Colon (tissue), 2 donors: ENCODE measurements at regions not wholly inside any gene's neighbourhood (a gene's known extent, or its start where the extent isn't known, plus 50 kb on each side); places are given as distances from the start of the nearest gene placed in this dataset.

Source experiments
- FAIRE-seq: peaks from 2 replicates; lab custom pipeline; 2012; peaks lifted over from hg19 to GRCh38; lab: Jason Lieb, UNC
- donor health status: control.
- donor health status: control.

DNA sequence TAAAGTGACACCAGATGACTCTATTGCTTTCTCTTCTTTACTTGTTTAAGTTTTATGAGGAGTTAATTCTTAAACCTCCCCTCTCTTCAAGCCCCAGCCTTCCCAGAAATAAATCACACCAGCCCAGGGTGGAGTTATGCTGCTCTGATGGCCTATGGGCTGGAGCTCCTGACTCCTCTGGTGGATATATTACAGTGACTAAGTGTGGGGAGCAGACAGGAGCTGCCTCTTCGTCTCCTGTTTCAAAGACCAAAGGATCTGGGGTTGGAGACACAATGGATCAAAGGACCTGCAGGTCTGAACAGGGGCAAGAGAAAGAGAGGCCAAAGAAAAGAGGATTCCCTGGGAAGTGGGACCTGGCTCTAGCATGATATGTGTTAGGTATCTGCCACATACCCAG lies 312.0 kb upstream of the MSX2 start:
- FAIRE-seq, result no peak

- no peak for FAIRE-seq
These were observed 311.4 kb upstream of the MSX2 start for GRCh38 chr5:174412941-174413340.

GRCh38 chr5:174413567-174414314 lies 310.6 kb upstream of the MSX2 start:
- FAIRE-seq, result no peak

- no peak for FAIRE-seq
These were observed 310.1 kb upstream of the MSX2 start for GRCh38 chr5:174414315-174414710.

DNA sequence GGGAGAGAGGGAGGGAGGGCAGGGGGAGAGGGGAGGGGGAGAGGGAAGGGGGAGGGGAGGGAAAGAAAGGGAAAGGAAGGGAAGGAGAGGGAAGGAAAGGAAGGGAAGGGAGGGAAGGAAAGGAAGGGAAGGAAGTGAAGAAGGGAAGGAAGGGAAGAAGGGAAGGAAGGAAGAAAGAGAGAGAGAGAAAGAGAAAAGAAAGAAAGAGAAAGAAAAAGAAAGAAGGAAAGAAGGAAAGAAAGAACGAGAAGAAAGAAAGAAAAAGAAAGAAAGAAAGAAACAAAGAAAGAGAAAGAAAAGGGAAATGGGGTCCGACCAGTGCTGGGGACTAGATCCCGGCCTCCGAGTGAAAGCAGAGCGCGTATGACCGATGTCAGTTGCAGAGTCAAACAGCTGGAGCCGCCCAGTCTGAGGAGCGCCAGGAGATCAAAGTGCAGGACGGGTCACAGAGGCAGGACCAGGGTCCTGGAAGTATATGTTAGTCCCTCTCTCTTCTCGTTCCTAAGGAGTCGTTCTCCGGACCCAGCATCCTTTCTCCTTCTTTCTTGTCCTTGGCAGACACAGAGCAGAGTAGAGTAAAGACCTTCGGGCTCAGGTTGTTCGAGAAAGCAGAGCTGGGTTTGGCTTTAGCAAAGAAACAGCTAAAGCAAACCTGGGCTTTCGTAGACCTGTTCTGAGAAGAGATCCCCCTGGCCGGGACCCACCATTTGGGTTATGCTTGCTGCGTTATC lies 305.4 kb upstream of the MSX2 start:
- no peak for FAIRE-seq

DNA sequence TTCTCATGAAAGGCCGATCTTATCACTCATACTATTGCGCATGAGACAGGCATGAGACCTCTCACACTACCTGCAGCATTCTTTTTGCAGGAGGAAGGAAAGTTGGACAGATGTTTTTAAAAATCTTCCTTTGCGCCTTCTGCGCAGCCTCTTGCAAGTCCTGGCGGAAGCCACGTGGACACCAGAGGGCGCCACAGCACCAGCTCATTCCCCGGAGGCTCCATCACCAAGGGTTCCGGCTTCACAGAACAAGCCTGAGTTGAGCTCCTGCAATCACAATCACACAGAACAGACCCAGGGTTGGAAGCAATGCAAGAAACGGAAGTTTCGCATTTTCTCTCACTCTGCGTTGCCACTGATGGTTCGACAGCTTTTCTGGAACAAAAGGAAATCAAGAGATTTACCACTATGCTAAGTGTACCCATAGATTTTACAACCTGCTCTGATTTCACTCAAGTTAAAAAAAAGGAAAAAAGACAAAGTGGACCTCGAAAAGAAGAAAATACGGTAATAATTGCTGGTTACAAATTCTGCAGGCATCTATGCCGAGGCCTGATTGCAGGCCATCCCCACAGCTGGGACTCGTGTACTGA lies 304.7 kb upstream of the MSX2 start:
- FAIRE-seq, result no peak

DNA sequence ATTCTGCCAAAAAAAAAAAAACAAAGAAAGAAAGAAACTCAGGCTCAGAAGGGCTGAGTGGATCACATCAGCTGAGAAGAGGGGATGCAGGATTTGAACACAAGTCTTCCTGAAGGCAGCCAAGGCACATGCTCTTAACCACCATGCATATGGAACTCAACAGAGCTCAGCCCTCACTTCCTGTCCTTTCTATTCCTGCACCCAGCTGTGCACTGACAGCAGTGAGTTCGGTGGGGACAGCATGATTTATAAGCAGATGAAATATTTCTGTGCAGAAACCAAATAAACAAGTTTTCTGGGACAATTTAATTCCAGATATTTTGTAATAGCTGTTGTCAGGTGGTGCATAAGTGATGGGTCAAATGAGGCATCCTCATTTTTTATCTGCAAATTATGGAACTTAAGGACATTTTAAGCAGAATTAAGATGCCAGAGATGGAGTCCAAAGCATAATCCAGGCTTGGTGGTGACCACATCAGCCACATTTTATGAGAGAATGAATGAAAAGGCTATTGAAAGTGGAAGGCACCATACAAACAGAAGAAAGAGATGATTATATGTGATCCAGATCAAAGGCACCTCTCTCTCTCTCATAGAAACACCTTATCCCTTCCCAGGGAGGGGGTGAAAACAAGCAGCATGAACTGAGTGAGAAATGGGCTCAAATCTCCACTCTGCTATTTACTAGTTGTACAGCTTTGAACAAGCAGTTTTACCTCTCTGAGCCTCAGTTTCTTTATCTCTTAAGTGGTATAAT lies 303.6 kb upstream of the MSX2 start:
- no peak for FAIRE-seq

- FAIRE-seq, result no peak
These were observed 303.0 kb upstream of the MSX2 start for GRCh38 chr5:174421408-174421805.

- no peak for FAIRE-seq
These were observed 300.8 kb upstream of the MSX2 start for GRCh38 chr5:174423558-174423957.

DNA sequence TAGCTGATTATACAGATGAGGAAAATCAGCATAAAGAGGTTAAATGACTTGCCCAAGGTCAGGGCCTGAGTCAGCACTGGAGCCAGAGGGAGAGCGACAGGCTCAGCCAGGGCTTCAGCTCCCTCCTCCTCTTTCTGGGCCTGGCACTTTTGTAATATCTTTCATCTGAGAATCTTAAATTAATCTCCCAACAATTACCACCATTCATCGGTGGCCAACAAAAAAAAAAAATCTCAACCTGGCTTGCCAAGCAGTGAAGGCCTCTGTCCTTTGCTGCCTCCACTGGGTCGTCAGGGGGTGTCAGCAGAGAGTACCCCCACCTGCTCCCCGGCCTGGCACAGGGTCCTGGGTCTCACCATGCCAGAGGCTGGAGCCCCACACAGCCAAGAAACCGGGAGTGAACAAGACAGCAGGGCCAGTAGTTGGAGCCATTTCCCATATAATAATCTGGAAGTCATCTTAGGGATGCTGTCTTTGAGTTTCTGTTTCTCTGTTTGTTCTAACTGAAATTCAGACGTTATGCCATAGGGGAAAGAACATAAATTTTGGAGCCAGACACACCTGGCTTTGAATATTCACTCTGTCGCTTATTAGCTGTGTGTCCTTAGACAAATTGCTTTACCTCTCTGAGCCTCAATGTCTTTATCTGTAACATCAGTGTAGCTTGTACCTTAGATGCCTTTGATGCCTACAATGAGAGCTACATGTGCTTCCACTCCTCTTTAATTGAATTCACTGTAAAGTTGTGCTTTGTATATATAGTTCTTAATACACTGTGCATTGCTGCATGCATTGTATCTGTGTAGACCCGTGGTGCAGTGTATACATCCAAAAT lies 299.9 kb upstream of the MSX2 start:
- FAIRE-seq, result no peak

- FAIRE-seq, result no peak
These were observed 299.0 kb upstream of the MSX2 start for GRCh38 chr5:174425271-174425963.

- no peak for FAIRE-seq
These were observed 298.5 kb upstream of the MSX2 start for GRCh38 chr5:174425964-174426290.

DNA sequence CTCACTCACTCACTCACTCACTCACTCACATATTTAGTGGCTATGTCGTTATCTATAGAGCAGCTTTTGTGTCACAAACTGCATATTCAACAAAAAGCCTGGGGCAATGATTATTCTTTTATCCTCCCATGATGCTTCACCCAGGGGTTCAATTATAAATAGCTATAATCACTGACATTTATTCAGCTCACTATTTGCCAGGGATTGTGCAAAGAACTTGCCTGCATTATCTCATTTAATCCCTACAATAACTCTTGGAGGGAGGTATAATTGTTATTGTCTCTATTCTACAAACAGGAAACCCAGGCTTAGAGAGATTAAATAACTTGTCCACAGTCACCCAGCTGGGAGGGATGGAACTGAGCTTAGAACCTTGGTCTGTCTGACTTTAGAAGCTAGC lies 298.0 kb upstream of the MSX2 start:
- FAIRE-seq, result no peak

DNA sequence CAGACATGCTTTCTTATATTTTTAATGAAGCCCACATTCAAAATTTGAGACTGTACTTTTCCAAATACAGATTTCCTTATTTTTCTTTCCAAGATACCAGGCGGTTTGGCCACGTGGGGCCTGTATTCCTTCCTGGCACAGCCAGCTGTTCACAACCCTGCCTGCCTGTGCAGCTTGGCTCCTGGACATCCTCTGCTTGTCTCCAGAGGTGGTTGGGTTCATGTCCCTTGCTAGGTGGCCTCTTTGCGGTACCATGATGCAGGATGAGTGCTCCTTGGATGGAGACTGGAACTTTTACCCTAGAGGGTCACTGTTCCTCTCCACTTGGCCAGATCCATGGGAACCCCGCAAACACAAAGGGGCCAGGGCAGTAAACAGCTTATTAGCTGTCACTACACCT lies 297.5 kb upstream of the MSX2 start:
- FAIRE-seq, result no peak

GRCh38 chr5:174427304-174427703 lies 297.1 kb upstream of the MSX2 start:
- FAIRE-seq, result no peak

- FAIRE-seq, result no peak
These were observed 295.5 kb upstream of the MSX2 start for GRCh38 chr5:174428895-174429294.

DNA sequence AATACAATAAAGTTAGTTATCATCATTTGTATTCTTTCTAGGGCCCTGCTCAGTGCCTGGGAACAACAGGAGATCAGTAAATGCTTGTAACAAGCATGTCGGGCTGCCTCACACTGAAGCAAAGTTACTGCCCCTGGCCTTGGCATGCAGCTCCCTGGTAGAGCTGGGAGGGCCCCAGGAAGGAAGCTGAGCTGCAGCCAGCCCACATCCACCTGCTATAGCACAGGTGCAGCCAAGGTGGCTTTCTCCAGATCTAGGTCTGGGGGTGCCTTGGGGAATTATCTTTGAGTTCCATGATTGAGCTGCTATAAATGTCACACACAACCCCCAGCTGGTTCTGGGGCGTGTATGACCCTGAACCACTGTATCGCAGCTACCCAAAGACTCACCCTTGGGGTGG lies 293.4 kb upstream of the MSX2 start:
- FAIRE-seq, result no peak

DNA sequence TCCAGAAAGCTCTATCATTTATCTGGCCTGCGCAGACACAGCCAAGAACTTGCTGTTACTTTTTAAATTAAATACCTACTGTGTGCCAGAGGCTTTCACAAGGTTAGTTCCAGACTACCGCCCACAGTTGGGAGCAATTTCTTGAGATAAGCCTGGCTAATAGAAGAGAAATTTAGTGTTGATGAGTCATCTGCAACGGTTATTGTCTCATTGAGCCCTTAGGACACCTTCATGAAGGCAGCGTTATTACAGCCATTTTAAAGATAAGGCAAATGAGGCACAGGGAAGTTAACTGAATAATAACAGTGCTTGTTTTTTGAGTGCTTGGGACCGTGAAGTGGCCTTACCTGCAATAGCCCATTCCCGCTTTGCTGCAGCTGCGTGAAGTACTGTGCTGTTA lies 292.9 kb upstream of the MSX2 start:
- FAIRE-seq, result no peak

- FAIRE-seq, result no peak
These were observed 291.3 kb upstream of the MSX2 start for GRCh38 chr5:174433098-174433497.

DNA sequence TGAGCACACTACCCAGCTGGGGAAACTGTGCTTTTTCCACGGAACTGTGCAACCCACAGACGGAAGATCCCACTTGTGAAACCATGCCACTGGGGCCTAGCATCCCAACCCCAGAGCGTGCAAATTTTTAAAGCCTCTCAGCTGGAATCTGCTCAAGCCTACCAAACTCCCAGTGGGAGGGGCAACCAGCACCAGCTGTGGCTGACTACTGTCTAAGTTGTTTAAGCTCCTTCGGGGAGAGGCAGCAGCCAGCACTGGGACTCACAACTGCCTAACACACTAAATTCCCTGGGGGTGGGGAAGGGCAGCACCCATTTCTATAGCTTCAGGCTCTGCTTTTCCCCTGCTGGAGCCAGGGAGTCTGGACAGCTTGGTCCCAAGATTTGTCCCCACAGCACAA lies 287.6 kb upstream of the MSX2 start:
- no peak for FAIRE-seq

DNA sequence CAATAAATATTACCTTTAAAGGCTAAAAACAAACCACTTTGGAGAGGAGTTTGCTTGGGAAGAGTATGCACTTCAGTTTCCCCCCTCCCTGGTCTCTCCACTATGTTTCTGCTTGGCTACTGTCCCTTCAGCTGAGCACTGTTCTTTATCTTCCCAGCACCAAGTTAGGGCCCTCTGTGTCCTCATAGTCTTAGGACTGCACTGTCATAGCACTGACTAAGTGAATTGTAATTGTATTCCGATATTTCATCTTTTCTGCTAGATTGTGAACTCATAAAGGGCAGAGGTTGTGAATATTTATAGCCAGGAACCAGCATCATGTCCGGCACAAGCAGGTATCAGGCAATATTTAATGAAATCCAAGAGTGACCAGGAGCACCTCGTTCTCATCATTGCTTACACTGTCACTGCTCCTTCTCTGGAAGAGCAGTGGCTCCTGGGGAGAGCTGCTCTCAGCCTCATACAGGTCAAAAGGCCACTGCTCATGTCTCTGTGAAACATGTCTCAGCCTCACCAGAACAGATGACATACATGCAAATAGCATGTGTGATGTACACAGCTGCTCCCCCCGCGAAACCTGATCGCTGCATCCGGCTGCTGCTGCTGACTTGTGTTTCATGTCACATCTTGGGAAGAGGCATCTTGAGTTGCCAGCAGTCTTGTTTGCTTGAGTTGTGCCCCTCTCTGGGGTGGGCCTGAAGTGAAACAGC lies 279.7 kb upstream of the MSX2 start:
- FAIRE-seq, result no peak
